K562 (cell line): ENCODE measurements at regions not wholly inside any gene's neighbourhood (a gene's known extent, or its start where the extent isn't known, plus 50 kb on each side); places are given as distances from the start of the nearest gene placed in this dataset.

ENCODE experiments used
- ATAC-seq: fragments of 200-7000 bp; cut with Tn5 transposase; 3 replicates; pipeline ENCODE4 v1.9.1; 2020; ENCODE audit warnings: moderate library complexity
- BruUV-seq: library from RNA; stranded (reverse); fragments of 400-500 nt; replicated peaks from 2 replicates; lab custom pipeline; 2021; lab: Mats Ljungman, UMichigan
- CTCF ChIA-PET: fragments of 300-600 bp; formaldehyde crosslinking; extraction: SDS; loops from one replicate; lab custom pipeline; 2021; ENCODE audit warnings: low intra/inter-chr PET ratio; lab: Yijun Ruan, JAX
- POLR2A ChIA-PET: fragments of 300-600, 350-650 bp; sonication (Branson Sonifier 250); formaldehyde crosslinking; extraction: SDS; loops from one replicate; lab custom pipeline; 2021; ENCODE audit warnings: antibody characterized with exemption, inconsistent platforms; lab: Yijun Ruan, JAX
- DNase-seq, 4 experiments: peaks; one replicate each; pipeline versions ENCODE4 v3.0.0 to v3.0.0-alpha.2; 2011 to 2018; ENCODE audit warnings: low spot score in 3 of 4, mixed read lengths in 3 of 4; ENCODE audit errors: extremely low read depth in 1 of 4
- FAIRE-seq: peaks from 2 replicates; lab custom pipeline; 2011; peaks lifted over from hg19 to GRCh38; lab: Jason Lieb, UNC
- H2AFZ ChIP-seq: 2 replicates; pipeline ENCODE4 v1.6.0; 2011; ENCODE audit warnings: low read depth, low read length, control low read depth, inconsistent platforms
- H3K27ac ChIP-seq: fragments of 200-600 bp; 3 replicates; pipeline ENCODE4 v1.8.0; 2011; ENCODE audit warnings: low read depth, mild to moderate bottlenecking, control low read depth, inconsistent platforms, low read length, moderate library complexity, mixed read lengths; ENCODE audit errors: extremely low read depth
- H3K27me3 ChIP-seq, 2 experiments: fragments of 300-600 bp in 1 of 2; 2 replicates in 1 of 2; 3 replicates in 1 of 2; pipeline versions ENCODE4 v1.6.0 to v1.8.0; 2011; ENCODE audit warnings: inconsistent platforms in 2 of 2, low read length in 2 of 2, mild to moderate bottlenecking in 1 of 2, mixed read lengths in 1 of 2, moderate library complexity in 1 of 2; ENCODE audit not compliant: control insufficient read depth in 2 of 2, insufficient read depth in 2 of 2
- H3K36me3 ChIP-seq: fragments of 300-600 bp; 3 replicates; pipeline ENCODE4 v1.8.0; 2011; ENCODE audit warnings: mild to moderate bottlenecking, low read length, inconsistent platforms; ENCODE audit not compliant: control insufficient read depth, insufficient read depth
- H3K4me1 ChIP-seq, 2 experiments: fragments of 200-600 bp in 1 of 2; replicated peaks in 1 of 2; 2 replicates in 1 of 2; 3 replicates in 1 of 2; pipeline versions ENCODE4 v1.5.1 to v1.8.0; 2011; ENCODE audit warnings: inconsistent platforms in 2 of 2, low read length in 2 of 2, mild to moderate bottlenecking in 1 of 2, mixed read lengths in 1 of 2, moderate library complexity in 1 of 2; ENCODE audit not compliant: control insufficient read depth in 2 of 2, insufficient read depth in 2 of 2
- H3K4me2 ChIP-seq: 2 replicates; pipeline ENCODE4 v1.6.1; 2011; ENCODE audit warnings: low read length, control low read depth, inconsistent platforms, mixed read lengths; ENCODE audit not compliant: insufficient read depth
- H3K4me3 ChIP-seq: fragments of 200-600 bp; sonication (generic), shearing (Covaris generic); 2 replicates; pipeline ENCODE4 v1.5.1; 2016; ENCODE audit warnings: control low read depth, inconsistent platforms
- H3K79me2 ChIP-seq: fragments of 200-600 bp; 3 replicates; pipeline ENCODE4 v1.8.0; 2011; ENCODE audit warnings: low read length, inconsistent platforms; ENCODE audit not compliant: control insufficient read depth, insufficient read depth
- H3K9ac ChIP-seq, 2 experiments: 2 replicates each; pipeline versions ENCODE4 v1.6.0 to v1.6.1; 2011; ENCODE audit warnings: low read depth in 2 of 2, low read length in 2 of 2, control low read depth in 1 of 2, inconsistent platforms in 1 of 2, mild to moderate bottlenecking in 1 of 2, mixed read lengths in 1 of 2; ENCODE audit not compliant: insufficient read depth in 1 of 2
- H3K9me1 ChIP-seq: one replicate; pipeline ENCODE4 v1.6.0; 2011; ENCODE audit warnings: inconsistent platforms, mild to moderate bottlenecking, low read length, moderate library complexity; ENCODE audit not compliant: control insufficient read depth, insufficient read depth
- H3K9me3 ChIP-seq: replicated peaks from 2 replicates; pipeline ENCODE4 v1.5.1; 2011; ENCODE audit warnings: low read depth, low read length, inconsistent platforms; ENCODE audit not compliant: control insufficient read depth, insufficient read depth
- H4K20me1 ChIP-seq: replicated peaks from 2 replicates; pipeline ENCODE4 v1.6.1; 2011; ENCODE audit warnings: low read length, inconsistent platforms, mixed read lengths; ENCODE audit not compliant: control insufficient read depth, insufficient read depth
- BRCA1 ChIP-seq, 2 experiments: fragments of 450-650 bp in 1 of 2; sonication (generic) in 1 of 2; formaldehyde crosslinking in 1 of 2; IDR thresholded peaks; 2 replicates each; pipeline versions ENCODE4 v1.5.0 to v1.6.1; 2017 to 2020; ENCODE audit warnings: mild to moderate bottlenecking in 1 of 2, missing genetic modification reagents in 1 of 2
- CBFA2T2 ChIP-seq: fragments of 450-650 bp; conservative IDR thresholded peaks from 2 replicates; pipeline ENCODE4 v1.6.1; 2017; ENCODE audit warnings: mild to moderate bottlenecking
- FOXO4 ChIP-seq: fragments of 450-650 bp; formaldehyde crosslinking; IDR thresholded peaks from 2 replicates; pipeline ENCODE4 v1.4.0; 2020; ENCODE audit warnings: mild to moderate bottlenecking, moderate library complexity
- HDGF ChIP-seq: fragments of 450-650 bp; IDR thresholded peaks from 2 replicates; pipeline ENCODE4 v1.6.1; 2016
- KLF1 ChIP-seq: fragments of 450-650 bp; IDR thresholded peaks from 2 replicates; pipeline ENCODE4 v1.6.1; 2016; ENCODE audit warnings: missing genetic modification characterization, missing compliant biosample characterization
- MAZ ChIP-seq, 2 experiments: fragments of 450-650 bp in 1 of 2; sonication (generic) in 1 of 2; formaldehyde crosslinking; IDR thresholded peaks in 1 of 2; conservative IDR thresholded peaks in 1 of 2; 2 replicates each; pipeline versions ENCODE4 v1.4.0 to v1.5.0; 2020; ENCODE audit warnings: mild to moderate bottlenecking in 1 of 2, missing genetic modification reagents in 1 of 2
- NFYB ChIP-seq: IDR thresholded peaks from 2 replicates; pipeline ENCODE4 v1.6.1; 2011; ENCODE audit warnings: mild to moderate bottlenecking, moderate library complexity; ENCODE audit not compliant: insufficient read length; ENCODE audit errors: extremely low read depth
- POLR2H ChIP-seq: IDR thresholded peaks from 2 replicates; pipeline ENCODE4 v1.6.1; 2016; ENCODE audit warnings: missing genetic modification characterization, low read depth, mild to moderate bottlenecking, control low read depth, missing compliant biosample characterization, moderate library complexity
- RFX5 ChIP-seq: IDR thresholded peaks from 2 replicates; pipeline ENCODE4 v1.6.1; 2011; ENCODE audit warnings: low read depth, mild to moderate bottlenecking, improper control_type of control experiment, low read length
- RNF2 ChIP-seq: sonication (generic); IDR thresholded peaks from 2 replicates; pipeline ENCODE4 v1.6.1; 2016
- SNIP1 ChIP-seq: fragments of 450-650 bp; IDR thresholded peaks from 2 replicates; pipeline ENCODE4 v1.7.1; 2017; ENCODE audit warnings: low read depth, mild to moderate bottlenecking
- ZBTB17 ChIP-seq: fragments of 450-650 bp; formaldehyde crosslinking; IDR thresholded peaks from 2 replicates; pipeline ENCODE4 v1.4.0; 2020; ENCODE audit warnings: mild to moderate bottlenecking
- ZC3H11A ChIP-seq: IDR thresholded peaks from 2 replicates; pipeline ENCODE4 v1.6.1; 2012; ENCODE audit warnings: low read depth, low read length, improper control_type of control experiment
- ZFX ChIP-seq: sonication (generic); formaldehyde crosslinking; IDR thresholded peaks from 2 replicates; pipeline ENCODE4 v1.8.0; 2022; ENCODE audit warnings: mild to moderate bottlenecking, missing genetic modification reagents, moderate library complexity
- ZSCAN29 ChIP-seq: fragments of 450-650 bp; IDR thresholded peaks from 2 replicates; pipeline ENCODE4 v1.6.1; 2017
- WGBS: fragments of 100-300 bp; shearing (Covaris generic); methylation state at CpG from one replicate; pipeline ENCODE4 v1.1.6; 2016; ENCODE audit warnings: low coverage, mixed read lengths; ENCODE audit not compliant: insufficient coverage; ENCODE audit errors: missing lambda C conversion rate; 5-methylcytosine and 5-hydroxymethylcytosine counted together
- in situ Hi-C: fragments of 300-500 bp; cut with MboI; formaldehyde crosslinking; loops from 4 replicates; pipeline ENCODE4 v1.15.0; 2018; ENCODE audit warnings: inconsistent platforms, mixed read lengths
- intact Hi-C: fragments of 100-400 bp; cut with micrococcal nuclease; formaldehyde crosslinking; loops from 2 replicates; pipeline ENCODE4 v1.14.2; 2022

GRCh38 chr14:66242001-66242400 lies 244.2 kb upstream of the CCDC196 start:
- ChIA-PET CTCF (no interaction called here), POLR2A (interaction anchor here (0.5 to 0.9 kb wide), 2 partner anchors 10 to 455 kb away, joined by 3 read pairs; no protein-coding TSS in a partner anchor)
- no peak overlapping the region for H3K9ac ChIP-seq
- DNase-seq (no peak), FAIRE-seq (no peak), ATAC-seq (no peak)
- no TSS peak for BruUV-seq
- H3K4me2 ChIP-seq = no peak overlapping the region
- no peak overlapping the region for H2AFZ ChIP-seq
- H3K9me3 ChIP-seq = no peaks in the 10 kb centered on the region
- WGBS = 0% methylated on average over 1 of the region's 1 CpG
- no peaks in the 10 kb centered on the region for H3K4me1 ChIP-seq
- no peak for TF ChIP-seq KLF1 (tag)
- TF ChIP-seq ZSCAN29 = no peak
- no peak for TF ChIP-seq ZFX (CRISPR knock-in tag)
- no peak for TF ChIP-seq HDGF
- TF ChIP-seq POLR2H = no peak
- no peak for TF ChIP-seq FOXO4 (CRISPR knock-in tag)
- no peak for TF ChIP-seq SNIP1
- TF ChIP-seq RNF2 = no peak
- TF ChIP-seq BRCA1 (IDR thresholded peaks at IDR 0.05) = no peak
- TF ChIP-seq BRCA1 (CRISPR knock-in tag; IDR thresholded peaks at IDR 0.05) = no peak
- TF ChIP-seq MAZ (CRISPR knock-in tag; conservative IDR thresholded peaks at IDR 0.05 in 1 of 2, IDR thresholded peaks at IDR 0.05 in 1 of 2) = no peak
- no peak for TF ChIP-seq ZBTB17
- no peak for TF ChIP-seq ZC3H11A
- TF ChIP-seq NFYB = no peak
- no peak for TF ChIP-seq RFX5
- no peak for TF ChIP-seq CBFA2T2
- TF ChIP-seq, all 486 proteins: peak for 0
- Histone ChIP-seq H3K36me3 (no peaks in the 10 kb centered on the region), H4K20me1 (no peaks in the 10 kb centered on the region), H3K27me3 (no peaks in the 10 kb centered on the region), H3K79me2 (no peaks in the 10 kb centered on the region), H3K27ac (no peak overlapping the region), H3K9me1 (no peaks in the 10 kb centered on the region), H3K4me3 (no peak overlapping the region)
- in situ Hi-C loops (no loop called here), intact Hi-C loops (no loop called here)
